GM18499 (cell line): ENCODE measurements at regions not wholly inside any gene's neighbourhood (a gene's known extent, or its start where the extent isn't known, plus 50 kb on each side); places are given as distances from the start of the nearest gene placed in this dataset.

Experiments
- ATAC-seq: cut with Tn5 transposase; IDR thresholded peaks from one replicate; pipeline ENCODE4 v1.9.1; 2021; ENCODE audit warnings: moderate number of reproducible peaks; ENCODE audit not compliant: insufficient read depth, unreplicated experiment

DNA sequence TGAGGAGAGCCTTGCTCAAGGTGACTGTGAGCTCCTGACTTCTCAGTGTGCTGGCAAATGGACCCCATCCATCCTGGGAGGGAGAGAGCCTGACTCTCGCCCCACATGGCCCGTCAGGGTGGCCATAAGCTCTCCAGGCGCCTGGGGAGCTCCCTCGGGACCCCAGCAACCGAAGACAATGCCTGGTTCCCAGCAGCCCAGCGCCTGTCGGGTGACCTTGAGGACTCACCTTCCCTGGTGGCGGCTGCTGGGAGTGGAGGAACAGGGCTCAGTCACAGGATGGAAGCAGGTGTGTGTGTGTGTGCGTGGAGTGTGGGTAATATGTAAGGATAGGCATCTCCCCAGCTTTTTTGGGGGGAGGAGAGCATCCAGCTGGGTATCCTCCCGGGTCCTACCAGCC, 190.3 kb downstream of the MELK start:
- ATAC-seq = no peak

DNA sequence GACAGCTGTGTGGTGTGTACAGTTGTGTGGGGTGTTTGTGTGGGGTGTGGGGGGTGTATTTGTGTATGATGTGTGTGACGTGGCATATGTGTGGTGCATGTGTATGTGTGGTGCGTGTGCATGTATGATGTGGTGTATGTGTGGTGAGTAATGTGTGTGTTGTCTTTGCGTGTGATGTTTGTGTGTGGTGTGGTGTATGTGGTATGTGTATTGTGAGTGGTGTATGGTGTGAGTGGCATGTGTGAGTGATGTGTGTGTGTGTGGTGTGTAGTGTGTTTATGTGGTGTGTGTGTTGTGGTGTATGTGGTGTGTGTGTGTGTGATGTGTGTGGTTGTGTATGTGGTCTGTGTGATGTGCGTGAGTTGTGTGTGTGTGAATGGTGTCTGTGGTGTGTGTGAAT, 191.1 kb downstream of the MELK start:
- ATAC-seq = no peak

DNA sequence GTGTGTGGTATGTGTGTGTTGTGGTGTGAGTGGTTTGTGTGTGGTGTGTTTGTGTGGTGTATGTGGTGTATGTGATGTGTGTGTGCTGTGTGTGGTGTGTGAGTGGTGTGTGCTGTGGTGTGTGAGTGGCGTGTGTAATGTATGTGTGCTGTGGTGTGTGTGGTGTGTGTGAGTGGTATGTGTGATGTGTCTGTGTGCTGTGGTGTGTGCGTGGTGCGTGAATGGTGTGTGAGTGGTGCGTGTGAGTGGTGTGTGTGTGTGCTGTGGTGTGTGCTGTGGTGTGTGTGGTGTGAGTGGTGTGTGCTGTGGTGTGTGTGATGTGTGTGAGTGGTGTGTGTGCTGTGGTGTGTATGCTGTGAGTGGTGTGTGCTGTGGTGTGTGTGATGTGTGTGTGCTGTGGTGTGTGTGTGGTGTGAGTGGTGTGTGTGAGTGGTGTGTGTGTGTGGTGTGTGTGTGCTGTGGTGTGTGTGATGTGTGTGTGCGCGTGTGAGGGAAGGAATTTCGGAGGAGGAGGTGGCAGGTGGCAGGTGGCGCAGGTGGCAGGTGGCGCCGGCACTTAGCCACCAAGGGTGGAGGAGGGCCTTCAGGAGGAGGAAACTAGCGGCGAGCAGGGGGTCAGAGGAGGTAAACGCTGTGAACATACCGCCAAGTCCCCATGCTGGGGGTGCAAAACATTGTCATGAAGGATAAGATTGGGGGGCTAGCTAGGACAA, 191.8 kb downstream of the MELK start:
- ATAC-seq = no peak

DNA sequence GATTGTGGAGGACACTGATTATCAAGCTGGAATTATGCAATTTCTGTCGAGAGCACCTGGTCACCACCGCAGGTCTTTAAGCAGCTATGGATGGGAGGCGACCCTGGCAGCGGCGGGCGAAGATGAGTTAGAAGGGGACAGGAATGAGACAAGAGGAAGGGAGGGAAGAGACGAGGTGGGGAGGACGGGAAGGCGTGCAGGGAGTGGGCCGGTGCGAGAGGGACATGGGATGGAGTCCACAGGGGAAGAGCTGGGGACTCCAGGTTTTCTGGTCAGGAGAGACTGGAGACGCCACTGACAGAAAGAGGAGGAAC, 192.3 kb downstream of the MELK start:
- ATAC-seq = no peak

DNA sequence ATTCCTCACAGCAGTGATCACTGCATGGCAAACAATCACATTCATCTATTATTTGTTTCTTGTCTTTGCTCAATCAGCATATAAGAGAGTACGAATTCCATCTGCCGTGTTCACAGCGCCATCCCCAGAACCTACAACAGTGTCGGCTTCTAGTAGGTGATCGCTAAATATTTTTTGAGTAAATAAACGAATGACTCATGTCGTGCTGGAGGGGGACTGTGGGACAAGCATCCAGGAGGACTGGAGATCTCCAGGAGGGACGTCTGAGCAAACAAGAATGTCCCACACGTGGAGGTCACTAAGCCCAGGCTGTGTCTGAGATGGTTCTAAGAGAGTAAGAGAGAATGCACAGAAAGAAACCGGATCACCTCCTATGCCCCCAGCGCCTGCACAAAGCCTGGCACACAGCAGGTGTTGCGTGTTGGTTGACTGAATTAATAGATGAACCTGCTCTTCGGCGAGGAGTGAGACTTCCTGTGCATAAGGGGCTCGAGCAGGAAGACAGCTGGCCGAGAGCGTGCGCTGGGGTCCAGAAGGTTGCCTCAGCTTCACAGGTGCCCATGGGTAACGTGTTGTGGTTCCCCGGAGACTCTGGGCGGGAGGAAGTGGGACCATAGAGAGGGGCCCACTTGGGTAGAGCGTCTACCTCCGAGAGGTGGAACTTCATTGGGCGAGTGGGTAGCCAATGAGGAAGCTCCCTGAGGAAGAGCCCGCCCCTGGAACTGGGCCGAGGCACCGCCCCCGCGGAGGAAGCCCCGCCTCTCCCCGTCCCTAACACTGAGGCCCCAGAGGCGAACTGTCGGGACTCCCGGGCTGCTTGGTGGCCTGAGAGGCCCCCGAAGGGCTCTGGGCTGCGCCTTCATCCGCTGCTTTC, 193.0 kb downstream of the MELK start:
- peak; percentile 94 for ATAC-seq

DNA sequence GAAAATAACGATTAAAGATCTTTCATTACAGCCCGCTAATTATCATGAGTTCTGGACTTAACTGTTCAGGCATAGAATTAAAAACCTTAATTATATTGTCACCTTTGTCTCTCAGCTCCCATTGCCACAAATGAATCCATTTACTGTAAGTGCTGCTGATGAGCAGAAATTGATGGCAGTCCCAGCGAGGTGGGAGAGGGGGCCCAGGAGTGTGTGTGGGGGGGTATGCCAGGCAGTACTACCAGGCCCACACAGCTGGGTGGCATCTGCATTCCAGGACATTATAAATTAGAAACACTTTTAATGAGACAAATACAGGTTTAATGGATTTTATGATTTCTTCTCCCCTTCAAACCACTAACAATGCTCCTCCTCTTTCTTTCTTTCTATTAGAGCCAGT, 196.0 kb downstream of the MELK start:
- no peak for ATAC-seq

DNA sequence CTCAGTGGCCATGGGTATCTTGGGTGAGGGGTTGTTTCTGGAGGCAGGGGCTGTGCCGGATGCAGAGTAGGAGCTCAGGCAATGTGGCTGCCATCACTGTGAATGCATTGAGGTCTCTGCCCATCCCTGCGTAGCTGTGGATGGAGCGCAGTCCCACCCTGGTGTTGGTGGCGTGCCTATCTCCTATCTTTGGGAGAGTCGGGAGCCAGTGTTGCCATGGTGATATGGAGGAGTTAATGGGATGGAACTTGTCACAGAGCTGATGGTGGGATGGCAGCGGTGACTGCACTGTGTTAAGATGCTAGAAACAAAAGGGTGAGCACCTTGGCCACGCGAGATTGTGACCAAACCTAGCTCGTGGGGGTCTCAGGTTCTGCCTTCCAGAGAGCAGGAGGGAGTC, 197.3 kb downstream of the MELK start:
- ATAC-seq = no peak

DNA sequence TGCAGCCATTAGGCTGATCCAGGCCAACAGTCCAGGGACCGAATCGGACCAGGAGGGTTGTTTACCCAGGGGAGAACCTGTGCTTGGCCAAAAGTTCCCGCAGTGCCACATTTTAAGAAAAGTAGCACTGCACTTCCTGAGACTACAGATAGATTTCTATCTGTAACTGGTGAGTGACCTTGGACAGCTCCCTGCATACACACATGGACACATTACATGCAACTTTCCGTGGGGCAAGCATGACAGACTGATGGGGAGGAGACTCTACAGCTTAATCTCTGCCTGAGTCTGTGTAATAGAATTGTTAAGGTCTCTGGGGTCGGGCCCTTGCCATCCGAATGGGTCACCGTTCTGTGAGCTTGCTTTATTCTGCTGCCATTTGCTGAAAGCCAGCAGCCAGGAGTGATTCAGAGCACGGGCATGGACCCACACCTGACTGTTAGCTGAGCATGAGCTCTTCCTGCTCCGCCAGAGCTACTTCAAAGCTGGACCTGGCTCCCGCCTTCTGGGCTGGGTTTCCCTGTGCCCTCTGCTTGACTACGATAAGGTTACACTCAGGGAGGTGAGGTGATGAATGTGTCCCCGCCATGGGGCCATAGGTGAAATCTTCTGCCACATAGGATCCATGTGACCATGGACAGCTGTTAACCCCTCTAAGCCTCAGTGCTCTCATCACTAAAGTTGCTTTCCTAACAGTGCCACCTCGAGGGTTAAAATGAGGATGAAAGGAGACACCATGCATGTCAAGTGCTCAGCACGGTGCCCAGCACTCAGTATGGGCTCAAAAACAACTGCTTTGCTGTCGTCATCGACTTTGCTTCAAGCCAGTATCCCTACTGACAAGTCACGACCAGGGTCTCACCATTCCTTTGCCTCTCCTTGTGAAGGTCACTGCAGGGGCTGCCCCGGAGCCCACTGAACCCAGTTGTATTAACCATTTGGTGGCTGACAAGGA, 200.0 kb downstream of the MELK start:
- ATAC-seq = no peak

DNA sequence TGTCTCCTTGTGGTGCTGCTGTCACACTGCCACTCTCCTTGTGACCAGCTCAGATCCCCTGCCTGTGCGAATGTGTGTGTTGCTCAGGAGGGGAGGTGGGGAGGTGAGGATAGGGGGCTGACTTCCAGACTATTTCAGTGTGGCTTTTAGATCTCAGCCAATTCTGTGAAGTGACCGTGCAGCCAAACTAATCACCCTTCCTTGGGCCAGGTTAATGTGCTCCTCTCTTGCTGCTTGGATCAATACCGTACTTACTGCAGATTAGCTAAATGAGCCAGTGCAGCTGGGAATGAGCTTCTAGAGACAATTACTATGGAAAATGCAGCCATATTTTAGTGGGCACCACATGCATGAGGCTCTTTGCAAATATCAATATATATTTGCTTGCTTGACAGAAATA, 206.0 kb downstream of the MELK start:
- ATAC-seq = no peak

DNA sequence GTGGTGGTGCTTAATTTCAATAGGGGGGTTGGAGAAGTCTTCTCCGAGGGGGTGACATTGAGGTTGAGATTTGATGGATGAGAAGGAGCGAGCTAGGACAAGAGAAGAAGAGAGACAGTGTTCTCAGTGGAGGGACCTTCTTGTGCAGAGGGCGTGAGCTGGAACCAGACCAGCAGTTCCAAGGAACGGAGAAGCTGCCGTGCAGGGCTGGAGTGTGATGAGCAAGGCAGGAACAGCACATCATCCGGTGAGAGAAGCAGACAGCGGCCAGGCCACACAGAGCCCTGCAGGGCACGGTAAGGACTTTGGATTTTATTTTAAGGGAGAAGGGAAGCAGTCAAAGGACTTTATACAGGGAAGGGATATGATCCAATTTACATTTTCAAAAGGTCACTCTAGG, 206.9 kb downstream of the MELK start:
- ATAC-seq = no peak

DNA sequence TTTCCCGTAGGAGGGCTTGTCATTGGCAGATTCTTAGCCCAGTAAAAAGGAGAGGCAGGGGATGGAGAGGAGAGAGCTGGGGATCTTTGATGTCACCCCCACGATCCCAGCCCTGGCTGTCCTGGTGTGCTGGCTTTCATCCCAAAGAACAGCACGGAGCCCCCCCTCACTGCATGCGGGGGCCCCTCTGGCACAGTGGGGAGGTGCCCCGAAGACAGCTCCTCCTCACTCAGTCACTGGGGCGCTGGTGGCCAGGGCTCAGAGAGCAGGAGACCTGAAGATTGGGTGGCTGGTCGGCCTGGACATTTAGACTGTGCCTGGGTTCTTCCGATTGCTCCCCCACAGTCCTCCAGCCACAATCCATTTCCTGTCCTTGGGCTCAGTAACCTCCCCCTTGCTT, 207.5 kb downstream of the MELK start:
- no peak for ATAC-seq

DNA sequence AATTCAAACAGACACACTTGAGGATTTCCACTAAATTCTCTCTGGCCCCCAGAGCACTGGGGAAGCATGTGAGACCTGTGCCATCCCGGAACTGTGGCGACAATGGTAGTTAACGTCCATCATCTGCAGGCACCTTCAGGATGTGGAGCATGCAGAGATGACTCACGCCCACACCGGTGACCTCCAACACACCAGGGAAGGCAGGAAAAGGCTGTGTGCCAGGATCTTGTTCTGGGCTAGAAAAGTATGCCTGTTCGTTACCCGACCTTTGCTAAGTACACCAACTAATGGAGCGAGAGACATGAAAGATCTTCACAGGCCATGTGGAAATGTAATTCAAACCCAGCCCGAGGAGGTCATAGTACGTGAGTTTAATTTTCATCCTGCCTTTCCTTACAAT, 208.8 kb downstream of the MELK start:
- no peak for ATAC-seq
